Astrocyte (in vitro differentiated cells and primary cell): ENCODE measurements at regions not wholly inside any gene's neighbourhood (a gene's known extent, or its start where the extent isn't known, plus 50 kb on each side); places are given as distances from the start of the nearest gene placed in this dataset.
"Not testable (repeated sequence)": the region's sequence is repeated elsewhere in the genome, so short reads cannot be mapped to it uniquely, and the experiment has no call there.

Experiments
- DNase-seq: peaks from one replicate; pipeline ENCODE4 v3.0.0-alpha.2; 2010; ENCODE audit warnings: low read depth
- FAIRE-seq: peaks from 2 replicates; lab custom pipeline; 2011; peaks lifted over from hg19 to GRCh38; lab: Jason Lieb, UNC
- H2AFZ ChIP-seq: 2 replicates; pipeline ENCODE4 v1.6.0; 2012; ENCODE audit warnings: low read depth, low read length, inconsistent platforms
- H3K27ac ChIP-seq: 2 replicates; pipeline ENCODE4 v1.5.1; 2011; ENCODE audit warnings: low read depth, low read length, inconsistent platforms
- H3K27me3 ChIP-seq: 2 replicates; pipeline ENCODE4 v1.6.0; 2011; ENCODE audit warnings: low read length, inconsistent platforms; ENCODE audit not compliant: insufficient read depth
- H3K36me3 ChIP-seq: 2 replicates; pipeline ENCODE4 v1.5.1; 2011; ENCODE audit warnings: low read length, inconsistent platforms; ENCODE audit not compliant: insufficient read depth
- H3K4me1 ChIP-seq: 2 replicates; pipeline ENCODE4 v1.5.1; 2011; ENCODE audit warnings: low read length, inconsistent platforms; ENCODE audit not compliant: insufficient read depth
- H3K4me2 ChIP-seq: 2 replicates; pipeline ENCODE4 v1.6.0; 2012; ENCODE audit warnings: low read length, inconsistent platforms
- H3K4me3 ChIP-seq: 2 replicates; pipeline ENCODE4 v1.5.1; 2011; ENCODE audit warnings: low read depth, mild to moderate bottlenecking, low read length, inconsistent platforms; ENCODE audit not compliant: insufficient read depth
- H3K79me2 ChIP-seq: 2 replicates; pipeline ENCODE4 v1.6.0; 2012; ENCODE audit warnings: mild to moderate bottlenecking, low read length, inconsistent platforms; ENCODE audit not compliant: insufficient read depth
- H3K9ac ChIP-seq: 2 replicates; pipeline ENCODE4 v1.6.0; 2012; ENCODE audit warnings: mild to moderate bottlenecking, low read length, inconsistent platforms
- H3K9me3 ChIP-seq: 2 replicates; pipeline ENCODE4 v1.5.1; 2012; ENCODE audit warnings: low read depth, mild to moderate bottlenecking, low read length, inconsistent platforms; ENCODE audit not compliant: insufficient read depth
- H4K20me1 ChIP-seq: 2 replicates; pipeline ENCODE4 v1.6.0; 2012; ENCODE audit warnings: low read length, inconsistent platforms; ENCODE audit not compliant: insufficient read depth
- H3K27ac Mint-ChIP-seq: one replicate; pipeline ENCODE4 v1.8.0; 2021; ENCODE audit warnings: mild to moderate bottlenecking, mixed read lengths; ENCODE audit not compliant: unreplicated experiment
- H3K27me3 Mint-ChIP-seq: one replicate; pipeline ENCODE4 v1.8.0; 2021; ENCODE audit warnings: low read depth, mixed read lengths; ENCODE audit not compliant: unreplicated experiment
- H3K36me3 Mint-ChIP-seq: one replicate; pipeline ENCODE4 v1.8.0; 2021; ENCODE audit warnings: low read depth, mixed read lengths; ENCODE audit not compliant: unreplicated experiment
- H3K4me1 Mint-ChIP-seq: one replicate; pipeline ENCODE4 v1.8.0; 2021; ENCODE audit warnings: low read depth, mixed read lengths; ENCODE audit not compliant: unreplicated experiment
- H3K4me3 Mint-ChIP-seq: one replicate; pipeline ENCODE4 v1.8.0; 2021; ENCODE audit warnings: mild to moderate bottlenecking, moderate library complexity, mixed read lengths; ENCODE audit not compliant: unreplicated experiment
- H3K9me3 Mint-ChIP-seq: one replicate; pipeline ENCODE4 v1.8.0; 2021; ENCODE audit warnings: mild to moderate bottlenecking, mixed read lengths; ENCODE audit not compliant: unreplicated experiment
- CTCF ChIP-seq: IDR thresholded peaks from 2 replicates; pipeline ENCODE4 v1.5.1; 2011; ENCODE audit warnings: low read depth, mild to moderate bottlenecking, inconsistent platforms, low read length, moderate library complexity; ENCODE audit not compliant: insufficient read depth
- EZH2 ChIP-seq: IDR thresholded peaks from 2 replicates; pipeline ENCODE4 v1.6.1; 2012; ENCODE audit warnings: mild to moderate bottlenecking, low read length, inconsistent platforms; ENCODE audit not compliant: insufficient read depth

GRCh38 chr6:6080975-6081374, 74.2 kb upstream of the NRN1 start:
- Mint-ChIP-seq H3K27me3 (peaks cover 9% of the 10 kb centered on the region), H3K4me3 (no peak overlapping the region), H3K4me1 (no peaks in the 10 kb centered on the region), H3K27ac (no peak overlapping the region), H3K9me3 (no peaks in the 10 kb centered on the region), H3K36me3 (no peaks in the 10 kb centered on the region)
- H4K20me1 ChIP-seq = no peaks in the 10 kb centered on the region
- FAIRE-seq (no peak), DNase-seq (no peak)
- no peaks in the 10 kb centered on the region for H3K79me2 ChIP-seq
- H3K36me3 ChIP-seq = no peaks in the 10 kb centered on the region
- no peak overlapping the region for H3K27ac ChIP-seq
- TF ChIP-seq EZH2 = no peak
- TF ChIP-seq CTCF = no peak
- no peak overlapping the region for H2AFZ ChIP-seq
- no peak overlapping the region for H3K9ac ChIP-seq
- H3K4me2 ChIP-seq = no peak overlapping the region
- no peak overlapping the region for H3K4me3 ChIP-seq
- peaks cover 2% of the 10 kb centered on the region for H3K9me3 ChIP-seq
- no peaks in the 10 kb centered on the region for H3K27me3 ChIP-seq
- no peaks in the 10 kb centered on the region for H3K4me1 ChIP-seq

- Histone ChIP-seq H3K4me1 (no peaks in the 10 kb centered on the region), H3K27ac (no peak overlapping the region), H4K20me1 (no peaks in the 10 kb centered on the region), H3K4me3 (no peak overlapping the region), H3K4me2 (no peak overlapping the region), H3K79me2 (no peaks in the 10 kb centered on the region), H3K9ac (no peak overlapping the region), H3K36me3 (no peaks in the 10 kb centered on the region), H3K9me3 (no peaks in the 10 kb centered on the region), H2AFZ (no peak overlapping the region), H3K27me3 (no peaks in the 10 kb centered on the region)
- no peak overlapping the region for H3K4me3 Mint-ChIP-seq
- H3K36me3 Mint-ChIP-seq = no peaks in the 10 kb centered on the region
- H3K9me3 Mint-ChIP-seq = peaks cover 4% of the 10 kb centered on the region
- no peak for FAIRE-seq
- no peak for TF ChIP-seq EZH2
- TF ChIP-seq CTCF = no peak
- H3K27ac Mint-ChIP-seq = no peak overlapping the region
- peaks cover 7% of the 10 kb centered on the region for H3K27me3 Mint-ChIP-seq
- H3K4me1 Mint-ChIP-seq = no peaks in the 10 kb centered on the region
- DNase-seq = no peak
These were observed 67.5 kb upstream of the NRN1 start for GRCh38 chr6:6074190-6074589.

DNA sequence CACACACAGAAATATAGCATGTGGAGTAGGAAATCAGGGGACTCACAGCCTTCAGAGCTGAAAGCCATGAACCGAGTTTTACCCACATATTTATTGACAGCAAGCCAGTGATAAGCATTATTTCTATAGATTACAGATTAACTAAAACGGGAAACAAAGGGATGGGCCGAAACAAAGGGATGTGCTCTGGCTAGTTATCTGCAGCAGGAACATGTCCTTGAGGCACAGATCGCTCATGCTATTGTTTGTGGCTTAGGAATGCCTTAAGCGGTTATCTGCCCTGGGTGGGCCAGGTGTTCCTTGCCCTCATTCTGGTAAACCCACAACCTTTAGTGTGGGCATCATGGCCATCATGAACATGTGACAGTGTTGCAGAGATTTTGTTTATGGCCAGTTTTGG, 61.4 kb upstream of the NRN1 start:
- H3K27me3 Mint-ChIP-seq, H3K4me1 Mint-ChIP-seq, H4K20me1 ChIP-seq, H3K4me3 Mint-ChIP-seq, H3K27ac Mint-ChIP-seq, H3K4me2 ChIP-seq, H3K27me3 ChIP-seq, H3K27ac ChIP-seq, H3K9me3 ChIP-seq, H3K4me3 ChIP-seq, H3K9ac ChIP-seq, H3K36me3 ChIP-seq, H3K79me2 ChIP-seq, H3K4me1 ChIP-seq, H2AFZ ChIP-seq, FAIRE-seq, H3K9me3 Mint-ChIP-seq, DNase-seq, H3K36me3 Mint-ChIP-seq: not testable (repeated sequence)
